ENCODE measurements at regions not wholly inside any gene's neighbourhood (a gene's known extent, or its start where the extent isn't known, plus 50 kb on each side); places are given as distances from the start of the nearest gene placed in this dataset.

DNA sequence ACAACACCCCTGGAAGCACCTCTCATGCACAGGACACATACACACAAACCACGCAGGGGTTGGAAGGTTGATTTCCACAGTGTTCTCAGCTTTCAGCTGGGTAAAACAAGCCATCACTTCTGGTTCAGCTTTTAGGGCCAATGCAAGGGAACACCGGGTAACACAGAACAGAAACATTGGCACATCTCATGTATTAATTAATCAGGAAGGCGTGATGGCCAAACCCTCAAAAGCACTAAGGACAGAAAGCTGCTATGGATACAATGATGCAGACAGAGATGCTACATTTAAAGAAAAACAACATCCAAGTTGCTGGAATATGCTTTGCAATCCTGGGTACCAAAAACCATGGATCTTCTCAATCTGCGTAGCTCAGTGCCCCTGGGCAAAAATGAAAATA, 104.3 kb upstream of the BEND6 start:
- peak overlapping the region; percentile 77 for H2AFZ ChIP-seq (ENCODE audit: insufficient read depth, low read depth, low read length, poor library complexity, severe bottlenecking)
- peak overlapping the region; percentile 80 for H3K4me2 ChIP-seq (replicated peaks; ENCODE audit: extremely low read depth, low read length, poor library complexity, severe bottlenecking)
- H4K20me1 ChIP-seq (ENCODE audit: insufficient read depth, low read length), result no peaks in the 10 kb centered on the region
- WGBS (ENCODE audit: insufficient coverage), result no CpG with 5 or more reads among the region's 4 CpGs
- H3K36me3 Mint-ChIP-seq, result no peaks in the 10 kb centered on the region
- no peaks in the 10 kb centered on the region for H3K27me3 ChIP-seq (ENCODE audit: control insufficient read depth in 2 of 2, insufficient read depth in 2 of 2, low read length in 2 of 2)
- intact Hi-C loops (cut with micrococcal nuclease), result loop anchor here in 1 of 2 donors (5.0 kb wide), 1 partner anchor 213 kb away; no protein-coding TSS in a partner anchor
- H3K4me3 ChIP-seq (replicated peaks in 1 of 3; ENCODE audit: low read depth in 2 of 3, low read length in 3 of 3), result peak overlapping the region in 1 of 3 experiments; percentile 70
- DNase-seq, result no peak
- H3K79me2 ChIP-seq (ENCODE audit: insufficient read depth, low read length), result no peaks in the 10 kb centered on the region
- peaks cover 0 to 2% (median 0%) of the 10 kb centered on the region in 7 donors for H3K9me3 Mint-ChIP-seq
- peak overlapping the region in 1 of 7 donors; percentile 66 for H3K27ac Mint-ChIP-seq
- H3K36me3 ChIP-seq (replicated peaks in 1 of 2; ENCODE audit: control insufficient read depth in 1 of 2, insufficient read depth in 2 of 2, low read length in 2 of 2), result no peaks in the 10 kb centered on the region
- no peak overlapping the region for H3K9ac ChIP-seq (ENCODE audit: insufficient read depth, low read length, poor library complexity, severe bottlenecking)
- H3K27me3 Mint-ChIP-seq (ENCODE audit: low read depth in 3 of 3), result peaks cover 7 to 11% (median 7%) of the 10 kb centered on the region in 3 donors
- peaks cover 23% of the 10 kb centered on the region for H3K4me1 Mint-ChIP-seq
- H3K4me1 ChIP-seq (ENCODE audit: control insufficient read depth in 1 of 2, insufficient read depth in 2 of 2, low read length in 2 of 2), result peaks cover 14 to 16% of the 10 kb centered on the region in 2 donors
- TF ChIP-seq, protein P1, sequence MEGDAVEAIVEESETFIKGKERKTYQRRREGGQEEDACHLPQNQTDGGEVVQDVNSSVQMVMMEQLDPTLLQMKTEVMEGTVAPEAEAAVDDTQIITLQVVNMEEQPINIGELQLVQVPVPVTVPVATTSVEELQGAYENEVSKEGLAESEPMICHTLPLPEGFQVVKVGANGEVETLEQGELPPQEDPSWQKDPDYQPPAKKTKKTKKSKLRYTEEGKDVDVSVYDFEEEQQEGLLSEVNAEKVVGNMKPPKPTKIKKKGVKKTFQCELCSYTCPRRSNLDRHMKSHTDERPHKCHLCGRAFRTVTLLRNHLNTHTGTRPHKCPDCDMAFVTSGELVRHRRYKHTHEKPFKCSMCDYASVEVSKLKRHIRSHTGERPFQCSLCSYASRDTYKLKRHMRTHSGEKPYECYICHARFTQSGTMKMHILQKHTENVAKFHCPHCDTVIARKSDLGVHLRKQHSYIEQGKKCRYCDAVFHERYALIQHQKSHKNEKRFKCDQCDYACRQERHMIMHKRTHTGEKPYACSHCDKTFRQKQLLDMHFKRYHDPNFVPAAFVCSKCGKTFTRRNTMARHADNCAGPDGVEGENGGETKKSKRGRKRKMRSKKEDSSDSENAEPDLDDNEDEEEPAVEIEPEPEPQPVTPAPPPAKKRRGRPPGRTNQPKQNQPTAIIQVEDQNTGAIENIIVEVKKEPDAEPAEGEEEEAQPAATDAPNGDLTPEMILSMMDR (IDR thresholded peaks at IDR 0.05), result no peak
- H3K27ac ChIP-seq (ENCODE audit: low read depth in 1 of 2, low read length in 2 of 2), result no peak overlapping the region
- H3K9me3 ChIP-seq (replicated peaks in 1 of 2; ENCODE audit: control insufficient read depth in 1 of 2, insufficient read depth in 1 of 2, low read length in 2 of 2), result no peaks in the 10 kb centered on the region
- H3K4me3 Mint-ChIP-seq, result peak overlapping the region in 1 of 2 donors; percentile 95

DNA sequence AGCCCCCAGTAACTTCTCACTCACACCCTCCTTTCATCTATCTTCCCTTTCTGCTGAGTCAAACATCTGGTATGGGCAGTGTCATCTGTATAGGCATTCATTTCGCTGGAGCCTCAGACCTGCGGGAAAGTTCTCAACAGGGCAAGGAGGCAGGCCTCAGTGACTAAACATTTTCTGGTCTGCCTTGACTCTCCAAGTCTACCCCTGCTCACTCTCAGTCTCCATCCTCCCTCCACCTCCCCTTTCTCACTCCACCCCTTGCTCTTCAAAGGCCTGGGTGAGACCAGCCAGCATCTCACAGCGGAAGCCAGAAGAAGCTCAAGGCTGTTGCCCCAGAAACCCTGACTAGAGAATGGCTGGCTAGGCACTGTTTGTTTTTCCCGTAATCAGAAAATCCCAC, 105.0 kb upstream of the BEND6 start:
- peaks cover 14 to 20% of the 10 kb centered on the region in 2 donors for H3K4me1 ChIP-seq (ENCODE audit: control insufficient read depth in 1 of 2, insufficient read depth in 2 of 2, low read length in 2 of 2)
- WGBS (ENCODE audit: insufficient coverage), result 93% methylated on average over 3 of the region's 4 CpGs
- peaks cover 28% of the 10 kb centered on the region for H3K4me1 Mint-ChIP-seq
- intact Hi-C loops (cut with micrococcal nuclease), result loop anchor here in 1 of 2 donors (5.0 kb wide), 1 partner anchor 213 kb away; no protein-coding TSS in a partner anchor
- no peak overlapping the region for H3K4me3 ChIP-seq (replicated peaks in 1 of 3; ENCODE audit: low read depth in 2 of 3, low read length in 3 of 3)
- no peak for DNase-seq
- TF ChIP-seq, protein P1 (IDR thresholded peaks at IDR 0.05), result no peak
- no peaks in the 10 kb centered on the region for H4K20me1 ChIP-seq (ENCODE audit: insufficient read depth, low read length)
- no peak overlapping the region for H3K27ac ChIP-seq (ENCODE audit: low read depth in 1 of 2, low read length in 2 of 2)
- no peak overlapping the region for H3K4me2 ChIP-seq (replicated peaks; ENCODE audit: extremely low read depth, low read length, poor library complexity, severe bottlenecking)
- no peaks in the 10 kb centered on the region for H3K9me3 ChIP-seq (replicated peaks in 1 of 2; ENCODE audit: control insufficient read depth in 1 of 2, insufficient read depth in 1 of 2, low read length in 2 of 2)
- H3K4me3 Mint-ChIP-seq, result no peak overlapping the region
- no peaks in the 10 kb centered on the region for H3K27me3 ChIP-seq (ENCODE audit: control insufficient read depth in 2 of 2, insufficient read depth in 2 of 2, low read length in 2 of 2)
- H3K36me3 Mint-ChIP-seq, result no peaks in the 10 kb centered on the region
- peaks cover 0 to 2% (median 0%) of the 10 kb centered on the region in 7 donors for H3K9me3 Mint-ChIP-seq
- peaks cover 9 to 11% (median 10%) of the 10 kb centered on the region in 3 donors for H3K27me3 Mint-ChIP-seq (ENCODE audit: low read depth in 3 of 3)
- H3K9ac ChIP-seq (ENCODE audit: insufficient read depth, low read length, poor library complexity, severe bottlenecking), result no peak overlapping the region
- no peak overlapping the region for H2AFZ ChIP-seq (ENCODE audit: insufficient read depth, low read depth, low read length, poor library complexity, severe bottlenecking)
- no peaks in the 10 kb centered on the region for H3K79me2 ChIP-seq (ENCODE audit: insufficient read depth, low read length)
- H3K27ac Mint-ChIP-seq, result peak overlapping the region in 1 of 7 donors; percentile 21
- no peaks in the 10 kb centered on the region for H3K36me3 ChIP-seq (replicated peaks in 1 of 2; ENCODE audit: control insufficient read depth in 1 of 2, insufficient read depth in 2 of 2, low read length in 2 of 2)
